Endothelial cell of hepatic sinusoid (primary cell): ENCODE measurements at regions not wholly inside any gene's neighbourhood (a gene's known extent, or its start where the extent isn't known, plus 50 kb on each side); places are given as distances from the start of the nearest gene placed in this dataset.
"Not testable (repeated sequence)": the region's sequence is repeated elsewhere in the genome, so short reads cannot be mapped to it uniquely, and the experiment has no call there.

Experiments used
- in situ Hi-C: cut with HindIII; loops from 2 replicates; pipeline ENCODE4 v1.10.0; 2017; ENCODE audit warnings: low sequenced_read_pairs

GRCh38 chr13:54573186-54573585, 1544.6 kb downstream of the OLFM4 start:
- in situ Hi-C loops = no loop called here

- in situ Hi-C loops = no loop called here
These were observed 1546.2 kb downstream of the OLFM4 start for GRCh38 chr13:54574791-54575190.

GRCh38 chr13:54591540-54591939, 1562.9 kb downstream of the OLFM4 start:
- in situ Hi-C loops = no loop called here

- in situ Hi-C loops = no loop called here
These were observed 1563.6 kb downstream of the OLFM4 start for GRCh38 chr13:54592201-54592600.

- in situ Hi-C loops = no loop called here
These were observed 1564.9 kb downstream of the OLFM4 start for GRCh38 chr13:54593504-54593903.

- in situ Hi-C loops = no loop called here
These were observed 1569.0 kb downstream of the OLFM4 start for GRCh38 chr13:54597540-54598088.

- in situ Hi-C loops = no loop called here
These were observed 1570.8 kb downstream of the OLFM4 start for GRCh38 chr13:54599413-54599812.

- in situ Hi-C loops = no loop called here
These were observed 1578.3 kb downstream of the OLFM4 start for GRCh38 chr13:54606944-54607343.

- in situ Hi-C loops = no loop called here
These were observed 1578.8 kb downstream of the OLFM4 start for GRCh38 chr13:54607421-54607820.

- in situ Hi-C loops = no loop called here
These were observed 1582.8 kb downstream of the OLFM4 start for GRCh38 chr13:54611390-54611789.

- in situ Hi-C loops = no loop called here
These were observed 1586.1 kb downstream of the OLFM4 start for GRCh38 chr13:54614726-54615125.

GRCh38 chr13:54626504-54626903, 1597.9 kb downstream of the OLFM4 start:
- in situ Hi-C loops = not testable (repeated sequence)

- in situ Hi-C loops = no loop called here
These were observed 1599.2 kb downstream of the OLFM4 start for GRCh38 chr13:54627646-54628372.

GRCh38 chr13:54628383-54628782, 1599.8 kb downstream of the OLFM4 start:
- in situ Hi-C loops = no loop called here

GRCh38 chr13:54633456-54633855, 1604.8 kb downstream of the OLFM4 start:
- in situ Hi-C loops = no loop called here

GRCh38 chr13:54636231-54636630, 1607.6 kb downstream of the OLFM4 start:
- in situ Hi-C loops = no loop called here

GRCh38 chr13:54637366-54637765, 1608.8 kb downstream of the OLFM4 start:
- in situ Hi-C loops = no loop called here

- in situ Hi-C loops = no loop called here
These were observed 1612.1 kb downstream of the OLFM4 start for GRCh38 chr13:54640719-54641118.

- in situ Hi-C loops = no loop called here
These were observed 1615.2 kb downstream of the OLFM4 start for GRCh38 chr13:54643863-54644262.

GRCh38 chr13:54647275-54647674, 1618.7 kb downstream of the OLFM4 start:
- in situ Hi-C loops = no loop called here

GRCh38 chr13:54657588-54657987, 1629.0 kb downstream of the OLFM4 start:
- in situ Hi-C loops = no loop called here

GRCh38 chr13:54658771-54659170, 1630.2 kb downstream of the OLFM4 start:
- in situ Hi-C loops = no loop called here

GRCh38 chr13:54660277-54660676, 1631.7 kb downstream of the OLFM4 start:
- in situ Hi-C loops = no loop called here
